Psoas muscle (tissue), 7 donors: ENCODE measurements at regions not wholly inside any gene's neighbourhood (a gene's known extent, or its start where the extent isn't known, plus 50 kb on each side); places are given as distances from the start of the nearest gene placed in this dataset.
A peak's percentile ranks its signal among the peaks of the same experiment; 100 is the strongest.

ENCODE experiments used
- ATAC-seq, 4 donors: fragments of 200-7000 bp; cut with Tn5 transposase; one replicate each; pipeline ENCODE4 v1.9.1; 2020; ENCODE audit warnings: moderate library complexity in 3 of 4, mild to moderate bottlenecking in 2 of 4
- DNase-seq, 2 donors: peaks; one replicate each; pipeline ENCODE4 v3.0.0-alpha.2; 2020
- H3K27ac ChIP-seq: fragments of 200-600 bp; one replicate; pipeline ENCODE4 v1.8.0; 2022
- H3K27me3 ChIP-seq, 3 donors: fragments of 200-600 bp in 1 of 3; one replicate each; pipeline versions ENCODE4 v1.6.1 to v1.8.0; 2013 to 2022; ENCODE audit warnings: low read length in 2 of 3, mild to moderate bottlenecking in 2 of 3, moderate library complexity in 1 of 3; ENCODE audit not compliant: insufficient read depth in 3 of 3
- H3K36me3 ChIP-seq, 2 donors: fragments of 200-600 bp in 1 of 2; one replicate each; pipeline versions ENCODE4 v1.6.1 to v1.8.0; 2013 to 2022; ENCODE audit warnings: low read depth in 1 of 2, mild to moderate bottlenecking in 1 of 2, moderate library complexity in 1 of 2; ENCODE audit not compliant: insufficient read depth in 1 of 2
- H3K4me1 ChIP-seq: fragments of 200-600 bp; one replicate; pipeline ENCODE4 v1.8.0; 2022
- H3K4me3 ChIP-seq: fragments of 200-600 bp; one replicate; pipeline ENCODE4 v1.8.0; 2022; ENCODE audit warnings: mild to moderate bottlenecking
- H3K9me3 ChIP-seq: fragments of 200-600 bp; one replicate; pipeline ENCODE4 v1.8.0; 2022
- WGBS, 3 donors: extraction: QIAGEN DNeasy Blood & Tissue Kit; methylation state at CpG; one replicate each; pipeline versions ENCODE4 v1.1.6 to v1.1.7; 2013; 5-methylcytosine and 5-hydroxymethylcytosine counted together
- intact Hi-C, 2 donors: fragments of 100-400 bp; cut with DNase I; formaldehyde crosslinking; loops; one replicate each; pipeline versions ENCODE4 v1.11.0 to v1.14.2; 2022
- TF ChIP-seq, protein P1 (sequence below): fragments of 200-600 bp; IDR thresholded peaks from one replicate; pipeline ENCODE4 v1.8.0; 2022; ENCODE audit warnings: antibody characterized with exemption
- donor health status: healthy with polysubstance abuse.
- donor health status: DM: no; HTN: no; CAD: no; lungs with moderate emphysema.
- donor health status: Bipolar disorder and iron deficiency.
- donor health status: healthy.
- donor health status: DM: yes; HTN: yes; CAD: no.
- donor health status: DM: no; HTN: no; CAD: no.
- donor health status: DM: yes; HTN: yes; CAD: no.

DNA sequence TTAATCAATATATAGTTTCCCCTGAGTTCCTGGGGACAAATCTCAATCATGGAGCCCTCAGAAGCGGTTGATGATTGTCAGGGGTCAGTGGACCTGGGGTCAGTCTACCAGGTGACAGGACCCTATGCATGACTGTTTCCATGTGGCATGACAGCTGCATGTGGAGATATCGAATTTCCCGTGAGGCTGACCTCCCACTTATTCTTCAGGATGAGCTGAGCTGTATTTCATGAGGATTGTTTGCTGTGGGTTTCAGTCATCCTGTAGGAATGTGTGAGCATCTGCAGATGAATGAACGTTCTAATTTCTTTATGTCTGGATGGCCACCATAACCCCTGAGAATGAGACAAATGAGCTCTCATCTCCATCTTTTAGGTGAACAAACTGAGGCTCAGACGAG is 93.0 kb upstream of the HES1 start:
- no peaks in the 10 kb centered on the region for H3K27me3 ChIP-seq
- WGBS, 3 donors, result 67 to 76% (median 73%) methylated on average over 5 of the region's 5 CpGs
- ATAC-seq (no peak), DNase-seq (no peak)
- H3K9me3 ChIP-seq, result no peaks in the 10 kb centered on the region
- peaks cover 8% of the 10 kb centered on the region for H3K4me1 ChIP-seq
- H3K4me3 ChIP-seq, result no peak overlapping the region
- H3K27ac ChIP-seq, result no peak overlapping the region
- TF ChIP-seq, protein P1, sequence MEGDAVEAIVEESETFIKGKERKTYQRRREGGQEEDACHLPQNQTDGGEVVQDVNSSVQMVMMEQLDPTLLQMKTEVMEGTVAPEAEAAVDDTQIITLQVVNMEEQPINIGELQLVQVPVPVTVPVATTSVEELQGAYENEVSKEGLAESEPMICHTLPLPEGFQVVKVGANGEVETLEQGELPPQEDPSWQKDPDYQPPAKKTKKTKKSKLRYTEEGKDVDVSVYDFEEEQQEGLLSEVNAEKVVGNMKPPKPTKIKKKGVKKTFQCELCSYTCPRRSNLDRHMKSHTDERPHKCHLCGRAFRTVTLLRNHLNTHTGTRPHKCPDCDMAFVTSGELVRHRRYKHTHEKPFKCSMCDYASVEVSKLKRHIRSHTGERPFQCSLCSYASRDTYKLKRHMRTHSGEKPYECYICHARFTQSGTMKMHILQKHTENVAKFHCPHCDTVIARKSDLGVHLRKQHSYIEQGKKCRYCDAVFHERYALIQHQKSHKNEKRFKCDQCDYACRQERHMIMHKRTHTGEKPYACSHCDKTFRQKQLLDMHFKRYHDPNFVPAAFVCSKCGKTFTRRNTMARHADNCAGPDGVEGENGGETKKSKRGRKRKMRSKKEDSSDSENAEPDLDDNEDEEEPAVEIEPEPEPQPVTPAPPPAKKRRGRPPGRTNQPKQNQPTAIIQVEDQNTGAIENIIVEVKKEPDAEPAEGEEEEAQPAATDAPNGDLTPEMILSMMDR, result no peak
- no peaks in the 10 kb centered on the region for H3K36me3 ChIP-seq
- intact Hi-C loops, result no loop called here

DNA sequence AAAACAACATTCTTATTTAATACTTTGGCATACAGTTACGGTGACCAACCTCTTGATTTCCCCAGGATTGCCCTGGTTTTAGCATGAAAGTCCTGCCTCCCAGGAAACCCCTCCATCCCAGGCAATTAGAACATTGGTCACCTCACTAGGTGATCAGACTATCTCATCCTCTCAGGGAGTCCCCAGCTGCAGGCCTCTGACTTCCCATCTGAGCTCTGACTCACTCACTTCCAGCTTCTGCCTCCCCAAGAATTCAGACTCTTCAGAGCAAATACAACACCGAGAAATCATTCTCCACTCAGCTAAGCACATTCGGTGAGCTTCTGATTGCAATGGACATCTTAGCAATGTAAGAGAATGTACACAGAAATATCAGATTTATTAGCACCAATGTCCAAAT is 92.4 kb upstream of the HES1 start:
- no peaks in the 10 kb centered on the region for H3K27me3 ChIP-seq
- H3K4me3 ChIP-seq, result no peak overlapping the region
- WGBS, 3 donors, result 93 to 96% (median 95%) methylated on average over 3 of the region's 3 CpGs
- no peaks in the 10 kb centered on the region for H3K36me3 ChIP-seq
- H3K9me3 ChIP-seq, result no peaks in the 10 kb centered on the region
- intact Hi-C loops, result no loop called here
- ATAC-seq, result no peak
- TF ChIP-seq, protein P1, result no peak
- H3K27ac ChIP-seq, result no peak overlapping the region
- DNase-seq, result no peak
- H3K4me1 ChIP-seq, result peaks cover 8% of the 10 kb centered on the region

DNA sequence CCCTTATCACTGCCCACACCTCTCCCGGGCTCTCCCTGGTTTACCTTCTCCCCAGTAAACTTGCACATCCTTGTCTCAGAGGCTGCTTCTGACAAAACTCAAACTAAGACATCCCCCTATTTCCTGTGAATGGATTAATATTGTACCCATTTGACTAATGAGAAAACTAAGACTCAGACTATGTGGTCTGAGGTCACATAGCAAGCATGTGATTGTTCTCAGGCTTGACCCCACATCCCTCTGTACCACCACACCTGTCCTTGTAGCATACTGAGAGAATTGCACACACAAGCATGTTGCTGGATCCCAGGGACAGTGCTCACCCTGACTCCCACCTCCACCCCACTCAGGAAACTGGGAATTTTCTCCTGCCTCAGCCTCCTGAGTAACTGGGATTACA is 90.7 kb upstream of the HES1 start:
- DNase-seq, result no peak
- H3K9me3 ChIP-seq, result peaks cover 2% of the 10 kb centered on the region
- TF ChIP-seq, protein P1, result no peak
- no peaks in the 10 kb centered on the region for H3K36me3 ChIP-seq
- ATAC-seq, result no peak
- intact Hi-C loops, result loop anchor here in 1 of 2 donors (5.0 kb wide), 1 partner anchor 43 kb away; no protein-coding TSS in a partner anchor
- 92 to 100% (median 100%) methylated on average over 1 of the region's 1 CpG for WGBS, 3 donors
- no peak overlapping the region for H3K27ac ChIP-seq
- H3K4me1 ChIP-seq, result peaks cover 8% of the 10 kb centered on the region
- no peaks in the 10 kb centered on the region for H3K27me3 ChIP-seq
- no peak overlapping the region for H3K4me3 ChIP-seq

DNA sequence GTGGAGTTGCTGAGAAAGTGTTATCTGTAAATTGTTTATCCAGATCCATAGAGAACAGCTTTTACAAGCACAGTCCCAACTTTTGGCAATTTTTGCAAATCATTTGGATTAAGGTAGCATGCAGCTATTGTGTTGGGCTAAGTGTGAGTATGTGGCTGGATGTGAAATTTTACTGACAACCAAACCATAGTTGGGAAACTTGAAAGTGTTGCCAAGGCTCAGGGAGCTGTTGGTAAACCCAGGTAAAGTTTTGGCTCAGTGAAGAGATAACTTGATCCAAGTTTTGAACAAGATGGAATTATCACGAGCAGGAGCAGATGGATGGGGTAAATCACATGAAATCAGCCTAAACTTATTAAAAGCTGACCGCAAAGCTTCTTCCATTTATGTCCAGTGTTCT is 90.0 kb upstream of the HES1 start:
- DNase-seq, result no peak
- H3K36me3 ChIP-seq, result no peaks in the 10 kb centered on the region
- H3K27me3 ChIP-seq, result no peaks in the 10 kb centered on the region
- 94 to 96% (median 95%) methylated on average over 2 of the region's 2 CpGs for WGBS, 3 donors
- intact Hi-C loops, result loop anchor here in 1 of 2 donors (5.0 kb wide), 1 partner anchor 44 kb away; no protein-coding TSS in a partner anchor
- peaks cover 8% of the 10 kb centered on the region for H3K4me1 ChIP-seq
- H3K27ac ChIP-seq, result no peak overlapping the region
- ATAC-seq, result no peak
- TF ChIP-seq, protein P1, result no peak
- no peak overlapping the region for H3K4me3 ChIP-seq
- H3K9me3 ChIP-seq, result peaks cover 9% of the 10 kb centered on the region

DNA sequence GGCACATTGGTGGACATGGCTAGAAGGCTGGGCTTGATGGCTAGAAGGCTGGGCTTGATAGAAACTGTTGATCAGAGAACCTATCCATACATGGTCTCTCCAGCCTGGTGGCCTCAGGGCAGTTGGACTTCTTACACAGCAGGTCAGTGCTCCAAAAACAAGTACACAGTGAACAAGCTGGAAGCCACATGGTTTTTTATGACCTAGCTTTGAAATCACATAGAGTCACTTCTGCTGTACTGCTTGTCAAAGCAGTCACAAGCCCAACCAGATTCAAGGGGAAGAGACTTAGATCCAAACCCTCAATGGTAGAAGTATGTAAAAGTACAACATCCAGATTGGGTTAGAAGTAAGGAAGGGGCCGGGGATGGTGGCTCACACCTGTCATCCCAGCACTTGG is 89.4 kb upstream of the HES1 start:
- TF ChIP-seq, protein P1, result no peak
- 91 to 95% (median 95%) methylated on average over 1 of the region's 1 CpG for WGBS, 3 donors
- no peaks in the 10 kb centered on the region for H3K36me3 ChIP-seq
- no peak overlapping the region for H3K4me3 ChIP-seq
- H3K27me3 ChIP-seq, result no peaks in the 10 kb centered on the region
- intact Hi-C loops, result loop anchor here in 1 of 2 donors (5.0 kb wide), 1 partner anchor 44 kb away; no protein-coding TSS in a partner anchor
- H3K27ac ChIP-seq, result peak overlapping the region; percentile 48
- peaks cover 13% of the 10 kb centered on the region for H3K9me3 ChIP-seq
- ATAC-seq, result peak in 2 of 4 donors; percentile 7 to 14
- H3K4me1 ChIP-seq, result peaks cover 8% of the 10 kb centered on the region
- no peak for DNase-seq
